GM23338 (cell line): ENCODE measurements at regions not wholly inside any gene's neighbourhood (a gene's known extent, or its start where the extent isn't known, plus 50 kb on each side); places are given as distances from the start of the nearest gene placed in this dataset.

Source experiments
- ATAC-seq: fragments of 200-7000 bp; cut with Tn5 transposase; 3 replicates; pipeline ENCODE4 v1.9.1; 2020
- DNase-seq: peaks from one replicate; pipeline ENCODE4 v3.0.0-alpha.2; 2015; ENCODE audit warnings: low spot score
- H2AFZ ChIP-seq: fragments of 200-600 bp; sonication (generic); 2 replicates; pipeline ENCODE4 v1.8.0; 2016; ENCODE audit warnings: antibody characterized with exemption, mild to moderate bottlenecking, moderate library complexity
- H3F3A ChIP-seq: fragments of 200-600 bp; sonication (generic); replicated peaks from 2 replicates; pipeline ENCODE4 v1.8.0; 2017; ENCODE audit warnings: antibody characterized with exemption, mixed run types, low read depth
- H3K27ac ChIP-seq: fragments of 200-600 bp; sonication (generic); 2 replicates; pipeline ENCODE4 v1.6.1; 2016; ENCODE audit warnings: low read depth
- H3K27me3 ChIP-seq: fragments of 200-600 bp; sonication (generic); 2 replicates; pipeline ENCODE4 v1.8.0; 2016; ENCODE audit warnings: mild to moderate bottlenecking, mixed run types, moderate library complexity; ENCODE audit not compliant: insufficient read depth
- H3K36me3 ChIP-seq: fragments of 200-600 bp; sonication (generic); 2 replicates; pipeline ENCODE4 v1.8.0; 2016; ENCODE audit warnings: mild to moderate bottlenecking; ENCODE audit not compliant: insufficient read depth
- H3K4me1 ChIP-seq: fragments of 200-600 bp; sonication (generic); 2 replicates; pipeline ENCODE4 v1.8.0; 2016; ENCODE audit warnings: mild to moderate bottlenecking, moderate library complexity; ENCODE audit not compliant: insufficient read depth
- H3K4me2 ChIP-seq: fragments of 200-600 bp; sonication (generic); 2 replicates; pipeline ENCODE4 v1.7.1; 2017; ENCODE audit warnings: mixed run types
- H3K4me3 ChIP-seq: fragments of 200-600 bp; sonication (generic); 2 replicates; pipeline ENCODE4 v1.6.1; 2016; ENCODE audit warnings: mixed run types
- H3K79me2 ChIP-seq: fragments of 200-600 bp; sonication (generic); replicated peaks from 2 replicates; pipeline ENCODE4 v1.8.0; 2017; ENCODE audit warnings: mild to moderate bottlenecking; ENCODE audit not compliant: insufficient read depth
- H3K9me2 ChIP-seq: fragments of 200-600 bp; sonication (generic); 2 replicates; pipeline ENCODE4 v1.8.0; 2017; ENCODE audit not compliant: insufficient read depth
- H4K20me1 ChIP-seq: fragments of 200-600 bp; sonication (generic); replicated peaks from 2 replicates; pipeline ENCODE4 v1.8.0; 2017; ENCODE audit warnings: mild to moderate bottlenecking; ENCODE audit not compliant: insufficient read depth
- H3K27ac Mint-ChIP-seq: 2 replicates; pipeline ENCODE4 v1.8.0; 2020; ENCODE audit warnings: inconsistent platforms, mild to moderate bottlenecking, moderate library complexity, mixed read lengths
- H3K27me3 Mint-ChIP-seq: 3 replicates; pipeline ENCODE4 v1.8.0; 2022; ENCODE audit warnings: low read depth, mild to moderate bottlenecking, moderate library complexity, mixed read lengths, inconsistent platforms; ENCODE audit not compliant: insufficient read depth, poor library complexity
- H3K36me3 Mint-ChIP-seq: 3 replicates; pipeline ENCODE4 v1.8.0; 2021; ENCODE audit warnings: low read depth, mild to moderate bottlenecking, inconsistent platforms, moderate library complexity, mixed read lengths
- H3K4me1 Mint-ChIP-seq: 3 replicates; pipeline ENCODE4 v1.8.0; 2020; ENCODE audit warnings: mild to moderate bottlenecking, inconsistent platforms, mixed read lengths
- H3K4me3 Mint-ChIP-seq: 3 replicates; pipeline ENCODE4 v1.8.0; 2021; ENCODE audit warnings: moderate library complexity, mild to moderate bottlenecking, inconsistent platforms, mixed read lengths
- H3K9me3 Mint-ChIP-seq: 3 replicates; pipeline ENCODE4 v1.8.0; 2020; ENCODE audit warnings: moderate library complexity, mild to moderate bottlenecking, inconsistent platforms, mixed read lengths
- ETS1 ChIP-seq: IDR thresholded peaks from 2 replicates; pipeline ENCODE4 v1.6.1; 2016; ENCODE audit warnings: antibody characterized with exemption
- EZH2 ChIP-seq: fragments of 200-600 bp; sonication (generic); IDR thresholded peaks from one replicate; pipeline ENCODE4 v1.8.0; 2017; ENCODE audit warnings: antibody characterized with exemption, mild to moderate bottlenecking, low read depth; ENCODE audit not compliant: unreplicated experiment
- JUNB ChIP-seq: IDR thresholded peaks from one replicate; pipeline ENCODE4 v1.6.1; 2016; ENCODE audit warnings: antibody characterized with exemption; ENCODE audit not compliant: unreplicated experiment
- TF ChIP-seq, protein P1 (sequence below), 2 experiments: fragments of 200-600 bp in 1 of 2; sonication (generic) in 1 of 2; conservative IDR thresholded peaks; 2 replicates each; pipeline versions ENCODE4 v1.5.1 to v1.6.1; 2016 to 2017; ENCODE audit warnings: antibody characterized with exemption in 2 of 2, low read depth in 2 of 2, mild to moderate bottlenecking in 2 of 2, moderate library complexity in 1 of 2
- TF ChIP-seq, protein P2 (sequence below): fragments of 250-450 bp; sonication (Bioruptor Pico); IDR thresholded peaks from 2 replicates; pipeline ENCODE4 v1.5.0; 2020; ENCODE audit warnings: mild to moderate bottlenecking, moderate library complexity
- TF ChIP-seq, protein P3 (sequence below): IDR thresholded peaks from one replicate; pipeline ENCODE4 v1.6.1; 2018; ENCODE audit warnings: antibody characterized with exemption; ENCODE audit not compliant: unreplicated experiment

- TF ChIP-seq EZH2 (no peak), JUNB (no peak), ETS1 (no peak)
- TF ChIP-seq, protein P1, sequence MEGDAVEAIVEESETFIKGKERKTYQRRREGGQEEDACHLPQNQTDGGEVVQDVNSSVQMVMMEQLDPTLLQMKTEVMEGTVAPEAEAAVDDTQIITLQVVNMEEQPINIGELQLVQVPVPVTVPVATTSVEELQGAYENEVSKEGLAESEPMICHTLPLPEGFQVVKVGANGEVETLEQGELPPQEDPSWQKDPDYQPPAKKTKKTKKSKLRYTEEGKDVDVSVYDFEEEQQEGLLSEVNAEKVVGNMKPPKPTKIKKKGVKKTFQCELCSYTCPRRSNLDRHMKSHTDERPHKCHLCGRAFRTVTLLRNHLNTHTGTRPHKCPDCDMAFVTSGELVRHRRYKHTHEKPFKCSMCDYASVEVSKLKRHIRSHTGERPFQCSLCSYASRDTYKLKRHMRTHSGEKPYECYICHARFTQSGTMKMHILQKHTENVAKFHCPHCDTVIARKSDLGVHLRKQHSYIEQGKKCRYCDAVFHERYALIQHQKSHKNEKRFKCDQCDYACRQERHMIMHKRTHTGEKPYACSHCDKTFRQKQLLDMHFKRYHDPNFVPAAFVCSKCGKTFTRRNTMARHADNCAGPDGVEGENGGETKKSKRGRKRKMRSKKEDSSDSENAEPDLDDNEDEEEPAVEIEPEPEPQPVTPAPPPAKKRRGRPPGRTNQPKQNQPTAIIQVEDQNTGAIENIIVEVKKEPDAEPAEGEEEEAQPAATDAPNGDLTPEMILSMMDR (conservative IDR thresholded peaks at IDR 0.05; ENCODE audit: low read depth in 2 of 2), result no peak
- TF ChIP-seq, protein P2, sequence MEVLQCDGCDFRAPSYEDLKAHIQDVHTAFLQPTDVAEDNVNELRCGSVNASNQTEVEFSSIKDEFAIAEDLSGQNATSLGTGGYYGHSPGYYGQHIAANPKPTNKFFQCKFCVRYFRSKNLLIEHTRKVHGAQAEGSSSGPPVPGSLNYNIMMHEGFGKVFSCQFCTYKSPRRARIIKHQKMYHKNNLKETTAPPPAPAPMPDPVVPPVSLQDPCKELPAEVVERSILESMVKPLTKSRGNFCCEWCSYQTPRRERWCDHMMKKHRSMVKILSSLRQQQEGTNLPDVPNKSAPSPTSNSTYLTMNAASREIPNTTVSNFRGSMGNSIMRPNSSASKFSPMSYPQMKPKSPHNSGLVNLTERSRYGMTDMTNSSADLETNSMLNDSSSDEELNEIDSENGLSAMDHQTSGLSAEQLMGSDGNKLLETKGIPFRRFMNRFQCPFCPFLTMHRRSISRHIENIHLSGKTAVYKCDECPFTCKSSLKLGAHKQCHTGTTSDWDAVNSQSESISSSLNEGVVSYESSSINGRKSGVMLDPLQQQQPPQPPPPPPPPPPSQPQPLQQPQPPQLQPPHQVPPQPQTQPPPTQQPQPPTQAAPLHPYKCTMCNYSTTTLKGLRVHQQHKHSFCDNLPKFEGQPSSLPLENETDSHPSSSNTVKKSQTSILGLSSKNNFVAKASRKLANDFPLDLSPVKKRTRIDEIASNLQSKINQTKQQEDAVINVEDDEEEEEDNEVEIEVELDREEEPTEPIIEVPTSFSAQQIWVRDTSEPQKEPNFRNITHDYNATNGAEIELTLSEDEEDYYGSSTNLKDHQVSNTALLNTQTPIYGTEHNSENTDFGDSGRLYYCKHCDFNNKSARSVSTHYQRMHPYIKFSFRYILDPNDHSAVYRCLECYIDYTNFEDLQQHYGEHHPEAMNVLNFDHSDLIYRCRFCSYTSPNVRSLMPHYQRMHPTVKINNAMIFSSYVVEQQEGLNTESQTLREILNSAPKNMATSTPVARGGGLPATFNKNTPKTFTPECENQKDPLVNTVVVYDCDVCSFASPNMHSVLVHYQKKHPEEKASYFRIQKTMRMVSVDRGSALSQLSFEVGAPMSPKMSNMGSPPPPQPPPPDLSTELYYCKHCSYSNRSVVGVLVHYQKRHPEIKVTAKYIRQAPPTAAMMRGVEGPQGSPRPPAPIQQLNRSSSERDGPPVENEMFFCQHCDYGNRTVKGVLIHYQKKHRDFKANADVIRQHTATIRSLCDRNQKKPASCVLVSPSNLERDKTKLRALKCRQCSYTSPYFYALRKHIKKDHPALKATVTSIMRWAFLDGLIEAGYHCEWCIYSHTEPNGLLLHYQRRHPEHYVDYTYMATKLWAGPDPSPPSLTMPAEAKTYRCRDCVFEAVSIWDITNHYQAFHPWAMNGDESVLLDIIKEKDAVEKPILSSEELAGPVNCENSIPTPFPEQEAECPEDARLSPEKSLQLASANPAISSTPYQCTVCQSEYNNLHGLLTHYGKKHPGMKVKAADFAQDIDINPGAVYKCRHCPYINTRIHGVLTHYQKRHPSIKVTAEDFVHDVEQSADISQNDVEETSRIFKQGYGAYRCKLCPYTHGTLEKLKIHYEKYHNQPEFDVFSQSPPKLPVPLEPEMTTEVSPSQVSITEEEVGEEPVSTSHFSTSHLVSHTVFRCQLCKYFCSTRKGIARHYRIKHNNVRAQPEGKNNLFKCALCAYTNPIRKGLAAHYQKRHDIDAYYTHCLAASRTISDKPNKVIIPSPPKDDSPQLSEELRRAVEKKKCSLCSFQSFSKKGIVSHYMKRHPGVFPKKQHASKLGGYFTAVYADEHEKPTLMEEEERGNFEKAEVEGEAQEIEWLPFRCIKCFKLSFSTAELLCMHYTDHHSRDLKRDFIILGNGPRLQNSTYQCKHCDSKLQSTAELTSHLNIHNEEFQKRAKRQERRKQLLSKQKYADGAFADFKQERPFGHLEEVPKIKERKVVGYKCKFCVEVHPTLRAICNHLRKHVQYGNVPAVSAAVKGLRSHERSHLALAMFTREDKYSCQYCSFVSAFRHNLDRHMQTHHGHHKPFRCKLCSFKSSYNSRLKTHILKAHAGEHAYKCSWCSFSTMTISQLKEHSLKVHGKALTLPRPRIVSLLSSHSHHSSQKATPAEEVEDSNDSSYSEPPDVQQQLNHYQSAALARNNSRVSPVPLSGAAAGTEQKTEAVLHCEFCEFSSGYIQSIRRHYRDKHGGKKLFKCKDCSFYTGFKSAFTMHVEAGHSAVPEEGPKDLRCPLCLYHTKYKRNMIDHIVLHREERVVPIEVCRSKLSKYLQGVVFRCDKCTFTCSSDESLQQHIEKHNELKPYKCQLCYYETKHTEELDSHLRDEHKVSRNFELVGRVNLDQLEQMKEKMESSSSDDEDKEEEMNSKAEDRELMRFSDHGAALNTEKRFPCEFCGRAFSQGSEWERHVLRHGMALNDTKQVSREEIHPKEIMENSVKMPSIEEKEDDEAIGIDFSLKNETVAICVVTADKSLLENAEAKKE (CRISPR knock-in tag), result no peak
- TF ChIP-seq, protein P3, sequence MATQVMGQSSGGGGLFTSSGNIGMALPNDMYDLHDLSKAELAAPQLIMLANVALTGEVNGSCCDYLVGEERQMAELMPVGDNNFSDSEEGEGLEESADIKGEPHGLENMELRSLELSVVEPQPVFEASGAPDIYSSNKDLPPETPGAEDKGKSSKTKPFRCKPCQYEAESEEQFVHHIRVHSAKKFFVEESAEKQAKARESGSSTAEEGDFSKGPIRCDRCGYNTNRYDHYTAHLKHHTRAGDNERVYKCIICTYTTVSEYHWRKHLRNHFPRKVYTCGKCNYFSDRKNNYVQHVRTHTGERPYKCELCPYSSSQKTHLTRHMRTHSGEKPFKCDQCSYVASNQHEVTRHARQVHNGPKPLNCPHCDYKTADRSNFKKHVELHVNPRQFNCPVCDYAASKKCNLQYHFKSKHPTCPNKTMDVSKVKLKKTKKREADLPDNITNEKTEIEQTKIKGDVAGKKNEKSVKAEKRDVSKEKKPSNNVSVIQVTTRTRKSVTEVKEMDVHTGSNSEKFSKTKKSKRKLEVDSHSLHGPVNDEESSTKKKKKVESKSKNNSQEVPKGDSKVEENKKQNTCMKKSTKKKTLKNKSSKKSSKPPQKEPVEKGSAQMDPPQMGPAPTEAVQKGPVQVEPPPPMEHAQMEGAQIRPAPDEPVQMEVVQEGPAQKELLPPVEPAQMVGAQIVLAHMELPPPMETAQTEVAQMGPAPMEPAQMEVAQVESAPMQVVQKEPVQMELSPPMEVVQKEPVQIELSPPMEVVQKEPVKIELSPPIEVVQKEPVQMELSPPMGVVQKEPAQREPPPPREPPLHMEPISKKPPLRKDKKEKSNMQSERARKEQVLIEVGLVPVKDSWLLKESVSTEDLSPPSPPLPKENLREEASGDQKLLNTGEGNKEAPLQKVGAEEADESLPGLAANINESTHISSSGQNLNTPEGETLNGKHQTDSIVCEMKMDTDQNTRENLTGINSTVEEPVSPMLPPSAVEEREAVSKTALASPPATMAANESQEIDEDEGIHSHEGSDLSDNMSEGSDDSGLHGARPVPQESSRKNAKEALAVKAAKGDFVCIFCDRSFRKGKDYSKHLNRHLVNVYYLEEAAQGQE, result no peak
- Histone ChIP-seq H3K4me2 (no peak overlapping the region), H3F3A (no peaks in the 10 kb centered on the region), H2AFZ (peak overlapping the region; percentile 14; the same call in 1 of the 2 replicates), H3K27ac (no peak overlapping the region), H3K79me2 (no peaks in the 10 kb centered on the region), H4K20me1 (no peaks in the 10 kb centered on the region), H3K4me3 (no peak overlapping the region), H3K9me2 (no peaks in the 10 kb centered on the region), H3K36me3 (no peaks in the 10 kb centered on the region), H3K27me3 (no peaks in the 10 kb centered on the region), H3K4me1 (peaks cover 32% of the 10 kb centered on the region)
- Mint-ChIP-seq H3K27me3 (peaks cover 2% of the 10 kb centered on the region), H3K4me1 (peaks cover 46% of the 10 kb centered on the region), H3K9me3 (no peaks in the 10 kb centered on the region; the same call in 2 of the 3 replicates), H3K36me3 (no peaks in the 10 kb centered on the region), H3K4me3 (no peak overlapping the region), H3K27ac (no peak overlapping the region)
- no peak for DNase-seq
- no peak for ATAC-seq
These were observed 223.6 kb upstream of the ADGRL2 start for GRCh38 chr1:81577004-81577697.
